ENCODE measurements at regions not wholly inside any gene's neighbourhood (a gene's known extent, or its start where the extent isn't known, plus 50 kb on each side); places are given as distances from the start of the nearest gene placed in this dataset.

- H3K4me1 ChIP-seq (ENCODE audit: insufficient read depth) = no peaks in the 10 kb centered on the region
- Mint-ChIP-seq H3K36me3 (ENCODE audit: low read depth) (peaks cover 18% of the 10 kb centered on the region; the same call in 2 of the 3 replicates), H3K9me3 (peaks cover 30% of the 10 kb centered on the region), H3K4me1 (no peaks in the 10 kb centered on the region), H3K27ac (no peak overlapping the region), H3K4me3 (no peak overlapping the region), H3K27me3 (ENCODE audit: insufficient read depth, low read depth, poor library complexity) (peaks cover under 1% of the 10 kb centered on the region)
- no peak overlapping the region for H3K27ac ChIP-seq (ENCODE audit: low read depth)
- TF ChIP-seq POLR2AphosphoS5 (IDR thresholded peaks at IDR 0.05; ENCODE audit: low read depth) (no peak), EZH2 (IDR thresholded peaks at IDR 0.05; ENCODE audit: low read depth, unreplicated experiment) (no peak), EZH2phosphoT487 (IDR thresholded peaks at IDR 0.05; ENCODE audit: unreplicated experiment) (no peak), ZNF462 (CRISPR knock-in tag; IDR thresholded peaks at IDR 0.05) (no peak), NANOG (IDR thresholded peaks at IDR 0.05; ENCODE audit: borderline replicate concordance) (no peak), REST (IDR thresholded peaks at IDR 0.05; ENCODE audit: unreplicated experiment) (no peak), CTCF (conservative IDR thresholded peaks at IDR 0.05; ENCODE audit: low read depth in 2 of 2) (no peak), ETS1 (IDR thresholded peaks at IDR 0.05) (no peak), STAT1 (IDR thresholded peaks at IDR 0.05; ENCODE audit: unreplicated experiment) (no peak), ZNF114 (CRISPR knock-in tag; IDR thresholded peaks at IDR 0.05) (no peak), CREB1 (CRISPR knock-in tag; IDR thresholded peaks at IDR 0.05; ENCODE audit: low read depth) (no peak), JUNB (IDR thresholded peaks at IDR 0.05; ENCODE audit: unreplicated experiment) (no peak), ZNF331 (CRISPR knock-in tag; IDR thresholded peaks at IDR 0.05; ENCODE audit: low read depth) (no peak)
- H3K4me2 ChIP-seq = no peak overlapping the region
- no peak overlapping the region for H2AFZ ChIP-seq
- no peak for DNase-seq (ENCODE audit: low spot score)
- no peak overlapping the region for H3K4me3 ChIP-seq
- no peaks in the 10 kb centered on the region for H4K20me1 ChIP-seq (replicated peaks; ENCODE audit: insufficient read depth)
- H3K27me3 ChIP-seq (ENCODE audit: insufficient read depth) = no peaks in the 10 kb centered on the region
- H3K36me3 ChIP-seq (ENCODE audit: insufficient read depth) = no peaks in the 10 kb centered on the region
- ATAC-seq = no peak
- no peaks in the 10 kb centered on the region for H3F3A ChIP-seq (replicated peaks; ENCODE audit: low read depth)
- no peaks in the 10 kb centered on the region for H3K79me2 ChIP-seq (replicated peaks; ENCODE audit: insufficient read depth)
- H3K9me2 ChIP-seq (ENCODE audit: insufficient read depth) = no peaks in the 10 kb centered on the region
Observed at GRCh38 chr16:54829691-54830090, 101.0 kb upstream of the IRX5 start.
